ENCODE measurements at regions not wholly inside any gene's neighbourhood (a gene's known extent, or its start where the extent isn't known, plus 50 kb on each side); places are given as distances from the start of the nearest gene placed in this dataset.
"Not testable (repeated sequence)": the region's sequence is repeated elsewhere in the genome, so short reads cannot be mapped to it uniquely, and the experiment has no call there.

DNA sequence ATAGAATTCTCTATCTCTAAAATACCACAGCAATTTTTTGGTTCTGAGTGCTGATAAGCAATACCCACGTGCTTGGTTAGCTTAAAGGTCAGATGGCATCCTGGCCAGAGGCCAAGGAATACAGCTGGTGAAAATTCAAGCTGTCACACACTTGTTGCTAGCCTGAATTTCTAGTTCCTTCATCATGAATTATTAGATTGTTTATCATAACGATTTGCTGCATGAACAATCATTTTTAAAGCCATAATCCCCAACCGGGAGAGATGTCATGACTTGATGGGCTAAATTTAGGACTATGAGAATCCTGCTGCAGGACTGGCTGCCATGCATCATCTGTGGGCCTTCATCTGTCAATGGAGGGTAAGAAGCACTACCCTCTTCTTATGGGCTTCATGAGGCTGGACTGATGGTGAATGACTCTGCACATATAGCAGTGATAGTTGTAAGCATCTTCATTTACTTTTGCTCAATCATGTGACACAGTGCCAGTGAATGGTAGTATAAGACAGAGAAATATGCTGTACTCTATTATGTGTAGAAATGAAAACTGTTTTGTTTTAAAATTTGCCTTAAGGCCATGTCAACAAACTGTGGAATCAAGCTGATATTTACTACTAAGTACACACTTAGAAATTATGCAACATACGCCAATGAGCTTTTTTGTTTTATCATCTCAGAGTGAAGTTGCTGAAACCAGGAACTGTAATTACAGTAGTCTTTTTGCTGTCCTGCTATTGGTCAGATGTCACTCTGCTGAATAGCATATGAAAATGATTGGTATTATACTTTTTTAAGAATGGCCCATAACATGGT is 80.5 kb upstream of the RALGPS2 start:
- Mint-ChIP-seq H3K27ac (no peak overlapping the region), H3K9me3 (no peaks in the 10 kb centered on the region), H3K36me3 (no peaks in the 10 kb centered on the region), H3K4me1 (no peaks in the 10 kb centered on the region), H3K27me3 (peaks cover 5% of the 10 kb centered on the region), H3K4me3 (no peak overlapping the region)
- DNase-seq, result no peak

DNA sequence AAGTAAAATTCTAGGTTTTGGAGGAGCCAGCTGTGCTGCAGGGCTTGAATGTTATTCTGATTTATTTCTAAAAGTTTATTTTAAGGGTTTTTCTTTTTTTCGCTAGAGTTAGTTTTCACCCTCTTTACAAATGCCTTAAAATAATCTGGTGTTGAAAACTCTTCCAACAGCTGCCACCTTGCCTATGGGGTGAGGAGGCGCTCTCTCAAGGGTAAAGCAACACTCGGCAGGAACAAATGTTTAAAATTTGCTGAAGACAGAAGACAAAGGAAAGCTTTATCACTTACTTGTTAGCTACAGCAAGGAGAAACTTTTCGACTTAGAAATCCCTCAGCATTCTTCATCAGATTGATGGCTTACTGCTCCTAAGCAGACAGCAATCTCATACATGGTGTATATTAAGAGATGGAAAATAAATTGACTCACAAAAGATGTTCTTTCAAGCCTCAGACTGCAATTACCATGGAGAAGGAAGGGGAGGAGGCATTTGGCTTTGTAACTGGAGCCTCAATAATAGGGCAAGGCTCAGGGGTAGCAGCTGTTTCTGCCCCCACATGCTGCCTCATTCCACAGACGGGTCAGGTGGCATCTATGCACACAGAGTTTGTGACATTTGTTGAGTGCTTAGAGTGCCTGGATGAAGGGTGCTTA is 79.8 kb upstream of the RALGPS2 start:
- Mint-ChIP-seq H3K27ac (no peak overlapping the region), H3K9me3 (no peaks in the 10 kb centered on the region), H3K4me1 (no peaks in the 10 kb centered on the region), H3K36me3 (no peaks in the 10 kb centered on the region), H3K27me3 (peaks cover 5% of the 10 kb centered on the region), H3K4me3 (no peak overlapping the region)
- DNase-seq, result no peak

DNA sequence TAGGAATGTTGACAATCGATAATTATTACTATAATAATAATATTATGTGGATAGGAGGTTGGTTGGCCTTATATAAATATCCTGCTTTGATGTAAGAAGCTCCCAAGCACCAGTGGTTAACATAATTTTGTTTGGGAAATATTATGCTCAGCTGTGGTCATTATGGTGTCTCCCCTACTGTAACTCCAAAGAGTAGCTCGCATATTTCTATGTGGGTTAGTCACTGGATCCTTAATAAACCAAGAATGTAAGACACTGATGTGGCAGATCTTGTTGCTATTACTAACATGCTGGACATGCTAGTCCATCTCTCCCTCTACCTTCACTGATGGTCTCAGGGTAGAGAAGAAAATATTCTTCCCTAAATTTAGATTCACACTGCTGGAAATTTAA is 79.2 kb upstream of the RALGPS2 start:
- H3K9me3 Mint-ChIP-seq, result no peaks in the 10 kb centered on the region
- peaks cover 9% of the 10 kb centered on the region for H3K27me3 Mint-ChIP-seq
- no peaks in the 10 kb centered on the region for H3K4me1 Mint-ChIP-seq
- no peak overlapping the region for H3K4me3 Mint-ChIP-seq
- DNase-seq, result no peak
- no peaks in the 10 kb centered on the region for H3K36me3 Mint-ChIP-seq
- no peak overlapping the region for H3K27ac Mint-ChIP-seq

DNA sequence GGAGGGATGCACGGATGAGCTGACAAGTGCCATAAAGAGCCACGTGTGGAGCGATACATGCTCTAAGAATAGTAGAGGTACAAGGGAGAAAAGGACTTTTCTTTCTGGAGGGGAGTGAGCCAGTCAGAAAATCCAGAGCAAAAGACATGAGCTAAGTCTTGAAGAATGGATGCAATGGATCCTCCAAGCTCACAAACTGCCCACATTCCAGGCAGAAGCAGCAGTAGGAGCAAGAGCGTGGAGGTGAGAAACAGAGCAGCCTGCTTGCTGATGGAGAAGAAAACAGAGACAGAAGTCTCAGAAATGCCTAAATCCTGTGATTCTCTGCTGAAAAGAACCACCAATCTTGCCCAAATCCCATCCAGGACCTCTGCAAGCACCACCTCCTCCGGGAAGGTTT is 78.2 kb upstream of the RALGPS2 start:
- H3K36me3 Mint-ChIP-seq, result no peaks in the 10 kb centered on the region
- H3K4me3 Mint-ChIP-seq, result no peak overlapping the region
- peaks cover 13% of the 10 kb centered on the region for H3K27me3 Mint-ChIP-seq
- no peak for DNase-seq
- no peaks in the 10 kb centered on the region for H3K4me1 Mint-ChIP-seq
- no peaks in the 10 kb centered on the region for H3K9me3 Mint-ChIP-seq
- H3K27ac Mint-ChIP-seq, result no peak overlapping the region

DNA sequence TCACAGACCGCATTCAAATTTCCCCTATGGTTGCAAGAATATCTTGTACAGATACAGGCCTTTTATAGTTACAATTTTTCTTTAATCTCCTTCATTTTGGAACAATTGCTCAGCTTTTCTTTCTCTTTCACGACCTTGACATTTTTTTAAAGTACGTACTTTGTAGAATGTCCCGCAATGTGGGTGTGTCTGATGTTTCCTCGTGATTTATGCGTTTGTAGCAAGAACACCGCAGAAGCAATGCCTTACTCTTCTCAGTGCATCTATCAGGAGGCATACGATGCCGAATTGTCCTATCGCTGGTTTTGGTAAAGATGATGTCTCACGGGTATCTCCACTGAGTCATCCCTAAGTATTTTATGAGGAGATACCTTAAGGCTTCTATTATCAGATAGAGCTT is 76.9 kb upstream of the RALGPS2 start:
- H3K4me1 Mint-ChIP-seq, result no peaks in the 10 kb centered on the region
- no peak overlapping the region for H3K27ac Mint-ChIP-seq

DNA sequence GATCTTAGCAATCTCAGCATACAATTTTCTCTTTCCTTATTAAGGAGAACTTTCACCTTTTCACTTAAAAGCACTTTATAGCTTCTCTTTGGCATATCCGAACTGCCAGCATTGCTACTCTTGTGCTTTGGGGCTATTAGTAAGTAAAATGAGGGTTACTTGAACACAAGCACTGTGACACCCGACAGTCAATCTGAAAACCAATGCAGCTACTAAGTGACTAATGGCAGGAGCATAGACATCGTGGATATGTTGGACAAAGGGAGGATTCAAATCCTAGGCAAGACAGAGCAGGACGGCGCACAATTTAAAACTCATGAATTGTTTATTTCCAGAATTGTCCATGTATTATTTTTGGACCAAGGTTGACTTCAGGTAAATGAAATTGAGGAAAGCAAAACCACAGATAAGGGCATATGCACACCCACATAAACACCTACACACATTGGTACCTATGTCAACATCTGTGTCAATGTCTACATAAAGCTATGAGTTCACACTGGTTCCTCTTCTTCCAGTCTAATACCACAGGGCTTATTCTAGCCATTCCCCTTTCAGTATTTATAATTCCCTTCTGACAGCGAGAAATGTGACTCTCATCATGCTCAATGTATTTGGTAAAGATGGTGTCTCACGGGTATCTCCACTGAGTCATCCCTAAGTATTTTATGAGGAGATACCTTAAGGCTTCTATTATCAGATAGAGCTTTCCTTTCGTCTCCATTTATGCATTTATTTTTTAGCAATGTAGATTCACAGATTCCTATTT is 75.3 kb upstream of the RALGPS2 start:
- no peaks in the 10 kb centered on the region for H3K9me3 Mint-ChIP-seq
- H3K36me3 Mint-ChIP-seq, result no peaks in the 10 kb centered on the region
- no peaks in the 10 kb centered on the region for H3K4me1 Mint-ChIP-seq
- no peak for DNase-seq
- H3K27me3 Mint-ChIP-seq, result peaks cover 13% of the 10 kb centered on the region
- H3K27ac Mint-ChIP-seq, result no peak overlapping the region
- H3K4me3 Mint-ChIP-seq, result no peak overlapping the region

More for the DNA sequence above, 76.9 kb upstream of the RALGPS2 start:
- H3K4me3 Mint-ChIP-seq, result no peak overlapping the region
- H3K9me3 Mint-ChIP-seq, result no peaks in the 10 kb centered on the region
- no peaks in the 10 kb centered on the region for H3K36me3 Mint-ChIP-seq
- H3K27me3 Mint-ChIP-seq, result peaks cover 13% of the 10 kb centered on the region
- DNase-seq, result no peak

DNA sequence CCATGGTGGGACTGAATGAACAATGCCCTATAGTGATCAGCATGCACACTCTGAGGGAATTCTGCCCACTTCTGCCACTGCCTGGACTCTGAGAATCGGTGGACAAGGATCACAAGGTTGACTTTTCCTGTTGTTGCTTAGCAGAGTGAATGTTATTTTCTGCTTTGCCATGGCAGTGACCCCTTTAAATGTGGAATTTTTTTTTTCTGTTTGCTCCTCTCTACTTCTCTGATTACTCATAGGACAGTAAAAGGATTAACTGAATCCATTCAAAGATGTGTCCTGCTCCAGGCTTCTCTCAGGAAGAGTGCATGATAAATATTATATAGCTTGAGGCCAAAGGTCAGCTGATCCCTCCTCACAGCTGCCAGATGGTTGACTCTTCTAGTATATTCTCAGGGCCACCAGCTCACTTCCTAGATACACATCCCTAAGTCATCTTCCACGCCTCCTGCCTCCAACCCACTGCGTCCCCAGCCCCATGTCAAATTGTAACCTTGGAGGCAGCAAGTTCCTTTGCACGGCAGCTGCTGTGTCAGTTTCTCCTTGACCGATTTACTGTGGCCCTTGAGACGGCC is 74.0 kb upstream of the RALGPS2 start:
- H3K27ac Mint-ChIP-seq, result no peak overlapping the region
- DNase-seq, result no peak
- no peak overlapping the region for H3K4me3 Mint-ChIP-seq
- H3K27me3 Mint-ChIP-seq, result peaks cover 10% of the 10 kb centered on the region
- no peaks in the 10 kb centered on the region for H3K4me1 Mint-ChIP-seq
- no peaks in the 10 kb centered on the region for H3K9me3 Mint-ChIP-seq
- H3K36me3 Mint-ChIP-seq, result no peaks in the 10 kb centered on the region

DNA sequence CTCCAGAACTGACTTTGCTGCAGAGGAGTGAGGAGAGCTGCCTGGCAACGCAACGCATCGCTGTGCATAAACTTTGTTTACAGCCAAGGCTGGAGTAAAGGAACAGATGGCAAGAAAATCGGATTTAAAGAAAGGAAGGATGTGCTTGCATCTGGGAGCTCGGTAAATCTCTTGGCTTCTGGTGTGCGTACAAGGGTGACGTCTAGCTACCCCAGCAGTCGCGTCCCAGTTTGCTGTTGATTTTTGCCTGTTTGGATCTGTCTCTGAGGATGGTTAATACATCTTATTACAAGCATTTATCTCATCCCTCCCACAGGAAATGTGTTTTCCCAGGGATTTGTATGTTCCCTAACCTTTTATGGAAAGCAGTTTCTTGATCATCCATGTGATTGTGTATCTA is 73.3 kb upstream of the RALGPS2 start:
- H3K9me3 Mint-ChIP-seq, result no peaks in the 10 kb centered on the region
- H3K4me1 Mint-ChIP-seq, result no peaks in the 10 kb centered on the region
- no peaks in the 10 kb centered on the region for H3K36me3 Mint-ChIP-seq
- no peak overlapping the region for H3K27ac Mint-ChIP-seq
- H3K27me3 Mint-ChIP-seq, result peaks cover 8% of the 10 kb centered on the region
- DNase-seq, result no peak
- no peak overlapping the region for H3K4me3 Mint-ChIP-seq

DNA sequence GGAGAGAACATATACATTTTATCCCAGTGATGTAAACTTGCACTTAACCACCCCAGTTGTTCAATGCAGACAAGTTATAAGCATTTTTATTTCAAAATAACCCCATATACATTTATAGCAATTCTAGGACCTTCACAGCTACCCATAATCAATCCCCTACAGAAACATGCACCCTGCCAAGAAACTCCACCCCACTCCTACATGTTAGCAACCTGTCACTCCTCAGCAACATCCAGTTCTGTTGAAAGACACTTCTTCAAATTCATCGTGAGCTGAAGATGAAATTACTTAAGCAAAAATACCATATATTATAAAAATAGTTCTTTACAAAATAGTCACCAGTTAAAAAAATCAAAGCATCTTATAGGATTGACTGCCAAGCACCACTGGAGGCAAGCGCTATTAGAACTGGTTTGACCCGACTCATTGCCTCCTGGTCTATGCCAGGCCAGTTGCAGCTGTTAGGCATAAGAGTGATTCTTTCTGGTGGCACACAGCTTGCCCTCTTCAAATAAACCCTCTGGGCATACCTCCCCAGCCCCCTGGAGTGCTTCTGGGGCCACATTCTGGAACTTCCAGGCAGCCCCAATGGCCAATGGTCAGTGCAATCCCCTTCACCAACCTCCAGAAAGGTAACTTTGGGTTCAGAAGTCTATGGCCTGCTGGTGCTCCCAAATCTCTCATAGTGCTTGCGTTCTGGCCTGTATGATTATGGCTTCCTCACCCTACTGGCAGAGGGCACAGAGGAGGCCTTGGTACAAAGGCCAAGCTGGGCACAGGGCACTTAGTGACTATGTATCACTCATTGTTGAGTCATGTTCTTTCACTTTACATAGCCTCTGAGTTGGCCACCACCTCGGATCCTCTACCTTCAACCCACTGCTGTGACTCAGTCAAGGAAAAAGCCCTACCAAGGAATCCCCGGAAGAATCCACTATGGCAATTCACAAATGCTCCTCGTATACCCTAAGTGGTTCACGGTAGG is 72.2 kb upstream of the RALGPS2 start:
- no peak overlapping the region for H3K27ac Mint-ChIP-seq
- H3K4me1 Mint-ChIP-seq, result no peaks in the 10 kb centered on the region
- H3K9me3 Mint-ChIP-seq, result no peaks in the 10 kb centered on the region
- DNase-seq, result no peak
- H3K36me3 Mint-ChIP-seq, result no peaks in the 10 kb centered on the region
- H3K27me3 Mint-ChIP-seq, result peaks cover 10% of the 10 kb centered on the region
- no peak overlapping the region for H3K4me3 Mint-ChIP-seq

DNA sequence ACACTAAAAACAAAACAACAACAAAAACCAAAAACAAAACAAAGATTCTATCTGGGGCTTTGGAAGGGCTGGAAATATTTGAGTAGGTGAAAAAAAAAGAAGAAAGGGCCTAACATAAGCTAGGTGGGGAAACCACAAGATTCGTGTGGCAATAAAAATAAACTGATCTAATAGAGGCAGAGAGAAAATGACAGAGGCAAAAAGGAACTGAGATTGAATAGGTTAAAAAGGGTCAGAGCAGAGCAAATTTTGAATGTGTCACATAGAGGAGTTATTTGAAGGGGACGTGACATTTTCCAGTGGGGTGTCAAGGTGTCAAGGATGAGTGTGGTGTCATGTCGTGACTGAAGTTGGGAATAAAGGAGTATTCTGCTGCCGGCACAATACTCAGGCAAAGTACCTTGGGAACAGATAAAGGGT is 65.2 kb upstream of the RALGPS2 start:
- Mint-ChIP-seq H3K36me3 (no peaks in the 10 kb centered on the region), H3K27ac (no peak overlapping the region), H3K4me3 (no peak overlapping the region), H3K9me3 (no peaks in the 10 kb centered on the region), H3K4me1 (no peaks in the 10 kb centered on the region), H3K27me3 (peaks cover 17% of the 10 kb centered on the region)
- no peak for DNase-seq

DNA sequence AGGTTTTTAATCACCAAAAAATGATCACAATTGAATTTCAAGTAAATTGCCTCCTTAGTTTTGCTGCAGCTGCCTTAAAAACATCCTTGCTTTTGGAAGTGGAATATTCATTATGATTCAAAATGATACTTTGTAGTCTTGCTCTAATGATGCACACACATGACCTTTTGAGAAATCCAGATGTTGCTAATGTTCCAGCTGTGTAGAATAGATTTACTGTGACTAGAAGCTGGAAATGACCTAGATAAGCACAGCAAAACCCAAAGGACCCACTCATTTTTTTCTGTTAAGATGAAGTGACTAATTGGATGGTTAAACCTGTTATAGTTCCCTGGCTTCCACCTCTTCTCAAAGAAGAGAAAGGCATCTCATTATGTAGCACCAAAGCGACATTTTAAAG is 64.6 kb upstream of the RALGPS2 start:
- no peaks in the 10 kb centered on the region for H3K9me3 Mint-ChIP-seq
- no peaks in the 10 kb centered on the region for H3K4me1 Mint-ChIP-seq
- H3K27me3 Mint-ChIP-seq, result peaks cover 19% of the 10 kb centered on the region
- H3K4me3 Mint-ChIP-seq, result no peak overlapping the region
- DNase-seq, result no peak
- no peaks in the 10 kb centered on the region for H3K36me3 Mint-ChIP-seq
- H3K27ac Mint-ChIP-seq, result no peak overlapping the region

DNA sequence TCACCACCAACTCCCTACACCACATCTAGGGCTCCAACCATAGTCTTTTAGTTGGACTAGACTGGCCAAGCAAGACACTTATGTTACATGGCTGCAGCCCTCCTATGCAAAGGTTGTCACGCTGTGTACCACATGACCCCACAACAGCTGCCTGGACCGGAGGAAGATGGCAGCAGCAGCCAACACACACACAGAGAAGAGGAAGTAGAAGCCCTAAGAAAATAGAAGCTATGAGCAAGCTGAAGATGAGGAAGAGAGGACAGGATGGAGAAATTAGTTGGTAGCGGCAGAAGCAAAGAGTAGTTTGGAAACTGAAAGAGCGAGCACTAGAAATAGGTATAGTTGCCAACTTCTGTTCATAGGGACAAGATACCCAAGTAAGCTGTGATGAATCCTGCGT is 60.8 kb upstream of the RALGPS2 start:
- no peaks in the 10 kb centered on the region for H3K9me3 Mint-ChIP-seq
- no peak overlapping the region for H3K4me3 Mint-ChIP-seq
- DNase-seq, result no peak
- no peaks in the 10 kb centered on the region for H3K36me3 Mint-ChIP-seq
- peaks cover 16% of the 10 kb centered on the region for H3K27me3 Mint-ChIP-seq
- no peak overlapping the region for H3K27ac Mint-ChIP-seq
- H3K4me1 Mint-ChIP-seq, result no peaks in the 10 kb centered on the region

DNA sequence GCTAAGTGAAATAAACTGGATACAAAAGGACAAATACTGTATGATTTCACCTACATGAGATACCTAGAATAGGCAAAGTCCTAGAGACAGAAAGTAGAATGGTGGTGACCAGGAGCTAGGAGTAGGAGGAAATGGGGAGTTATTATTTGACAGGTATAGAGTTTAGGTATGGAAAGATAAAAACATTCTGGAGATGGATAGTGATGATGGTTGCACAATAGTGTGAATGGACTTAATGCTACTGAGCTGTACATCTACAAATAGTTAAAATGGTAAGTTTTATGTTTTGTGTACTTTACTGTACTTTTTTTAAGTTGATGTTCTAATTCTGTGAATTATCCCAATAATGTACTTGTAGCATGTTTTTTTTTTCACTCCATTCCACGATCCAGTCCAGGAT is 59.5 kb upstream of the RALGPS2 start:
- Mint-ChIP-seq H3K4me3 (no peak overlapping the region), H3K36me3 (no peaks in the 10 kb centered on the region), H3K27me3 (peaks cover 15% of the 10 kb centered on the region), H3K9me3 (no peaks in the 10 kb centered on the region), H3K27ac (peak overlapping the region; percentile 1), H3K4me1 (no peaks in the 10 kb centered on the region)
- no peak for DNase-seq

DNA sequence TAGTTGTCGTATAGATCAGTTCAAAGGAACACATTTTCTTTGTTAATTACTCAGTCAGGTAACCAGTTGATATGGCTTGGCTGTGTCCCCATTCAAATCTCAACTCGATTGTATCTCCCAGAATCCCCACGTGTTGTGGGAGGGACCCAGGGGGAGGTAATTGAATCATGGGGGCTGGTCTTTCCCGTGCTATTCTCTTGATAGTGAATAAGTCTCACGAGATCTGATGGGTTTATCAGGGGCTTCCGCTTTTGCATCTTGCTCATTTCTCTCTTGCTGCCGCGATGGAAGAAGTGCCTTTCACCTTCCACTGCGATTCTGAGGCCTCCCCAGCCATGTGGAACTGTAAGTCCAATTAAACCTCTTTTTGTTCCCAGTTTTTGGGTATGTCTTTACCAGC is 58.2 kb upstream of the RALGPS2 start:
- H3K9me3 Mint-ChIP-seq, DNase-seq, H3K4me1 Mint-ChIP-seq, H3K4me3 Mint-ChIP-seq, H3K36me3 Mint-ChIP-seq, H3K27ac Mint-ChIP-seq: not testable (repeated sequence)
- H3K27me3 Mint-ChIP-seq, result peaks cover 11% of the 10 kb centered on the region

All from activated naive CD8-positive, alpha-beta T cell treated with anti-CD3 and anti-CD28 coated beads for 36 hours (primary cell).